Effector memory CD4-positive, alpha-beta T cell (primary cell): ENCODE measurements at regions not wholly inside any gene's neighbourhood (a gene's known extent, or its start where the extent isn't known, plus 50 kb on each side); places are given as distances from the start of the nearest gene placed in this dataset.
"Not testable (repeated sequence)": the region's sequence is repeated elsewhere in the genome, so short reads cannot be mapped to it uniquely, and the experiment has no call there.

Source experiments
- DNase-seq, 3 donors: peaks; one replicate each; pipeline ENCODE4 v3.0.0-alpha.2; 2020
- H3K27ac ChIP-seq: 2 replicates; pipeline ENCODE4 v1.7.0; 2013; ENCODE audit warnings: mild to moderate bottlenecking, low read length, moderate library complexity; ENCODE audit not compliant: insufficient read depth, poor library complexity, severe bottlenecking
- H3K27me3 ChIP-seq: replicated peaks from 2 replicates; pipeline ENCODE4 v1.7.0; 2013; ENCODE audit warnings: mild to moderate bottlenecking, low read length; ENCODE audit not compliant: insufficient read depth, control insufficient read depth, poor library complexity, severe bottlenecking
- H3K36me3 ChIP-seq: 2 replicates; pipeline ENCODE4 v1.7.0; 2013; ENCODE audit warnings: mild to moderate bottlenecking, low read length, moderate library complexity; ENCODE audit not compliant: control insufficient read depth, insufficient read depth
- H3K4me1 ChIP-seq: 2 replicates; pipeline ENCODE4 v1.7.0; 2013; ENCODE audit warnings: low read length, mild to moderate bottlenecking; ENCODE audit not compliant: control insufficient read depth, insufficient read depth, poor library complexity, severe bottlenecking
- H3K4me3 ChIP-seq: 2 replicates; pipeline ENCODE4 v1.7.0; 2013; ENCODE audit warnings: low read length, low read depth, mild to moderate bottlenecking; ENCODE audit not compliant: insufficient read depth, poor library complexity, severe bottlenecking
- H3K9me3 ChIP-seq: 2 replicates; pipeline ENCODE4 v1.7.0; 2013; ENCODE audit warnings: mild to moderate bottlenecking, low read length, moderate library complexity; ENCODE audit not compliant: control insufficient read depth

DNA sequence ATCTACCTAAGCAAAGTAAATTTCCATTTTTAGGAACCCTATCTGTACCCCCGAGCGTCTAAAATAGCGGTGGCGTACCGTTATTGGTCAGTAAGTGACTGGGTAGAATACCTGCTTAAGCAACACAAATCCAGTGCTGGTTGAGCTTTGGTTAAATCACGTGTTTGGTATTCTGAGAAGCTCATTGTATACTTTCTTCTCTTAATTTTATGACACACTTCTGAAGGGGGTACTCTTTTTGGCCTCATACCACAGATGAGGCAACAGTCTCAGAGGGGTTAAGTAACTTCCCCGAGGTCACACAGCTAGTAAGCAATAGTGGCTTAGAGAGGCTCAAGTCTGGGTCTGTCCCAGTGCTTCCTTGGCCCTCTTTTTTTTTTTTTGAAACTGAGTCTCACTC is 151.2 kb downstream of the TFAP2C start:
- no peak overlapping the region for H3K27ac ChIP-seq
- no peaks in the 10 kb centered on the region for H3K4me1 ChIP-seq
- no peaks in the 10 kb centered on the region for H3K36me3 ChIP-seq
- H3K27me3 ChIP-seq = no peaks in the 10 kb centered on the region
- no peaks in the 10 kb centered on the region for H3K9me3 ChIP-seq
- H3K4me3 ChIP-seq = no peak overlapping the region
- DNase-seq = no peak

DNA sequence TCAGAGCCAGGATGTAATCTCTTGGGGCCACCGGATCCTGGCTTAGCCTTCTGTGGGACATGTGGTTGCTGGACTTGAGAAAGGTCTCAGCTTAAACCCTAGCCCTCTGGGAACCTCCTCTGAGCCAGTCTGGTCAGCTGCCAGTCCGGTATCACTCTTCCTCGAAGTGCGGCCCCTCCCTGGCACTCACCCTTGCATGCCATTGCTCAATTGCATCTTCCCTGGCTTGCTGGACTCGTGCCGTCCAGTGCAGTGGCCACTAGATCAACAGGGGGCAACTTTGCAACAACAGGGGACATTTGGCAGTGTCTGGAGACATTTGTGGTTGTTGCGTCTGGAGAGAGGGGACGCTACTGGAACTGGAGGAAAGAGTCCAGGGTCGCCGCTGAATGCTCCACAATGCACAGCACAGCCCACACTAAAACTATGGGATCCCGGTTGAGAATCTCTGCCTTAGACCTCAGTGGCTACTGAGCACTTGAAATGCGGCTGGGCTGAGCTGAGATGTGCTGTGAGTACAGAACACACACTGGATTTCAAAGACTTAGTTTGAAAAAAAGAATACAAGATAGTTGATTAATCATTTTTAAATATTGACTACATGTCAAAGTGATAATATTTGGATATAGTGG is 152.1 kb downstream of the TFAP2C start:
- Histone ChIP-seq H3K36me3 (no peaks in the 10 kb centered on the region), H3K9me3 (no peaks in the 10 kb centered on the region), H3K27me3 (no peaks in the 10 kb centered on the region), H3K4me1 (no peaks in the 10 kb centered on the region), H3K27ac (no peak overlapping the region), H3K4me3 (no peak overlapping the region)
- DNase-seq = no peak

DNA sequence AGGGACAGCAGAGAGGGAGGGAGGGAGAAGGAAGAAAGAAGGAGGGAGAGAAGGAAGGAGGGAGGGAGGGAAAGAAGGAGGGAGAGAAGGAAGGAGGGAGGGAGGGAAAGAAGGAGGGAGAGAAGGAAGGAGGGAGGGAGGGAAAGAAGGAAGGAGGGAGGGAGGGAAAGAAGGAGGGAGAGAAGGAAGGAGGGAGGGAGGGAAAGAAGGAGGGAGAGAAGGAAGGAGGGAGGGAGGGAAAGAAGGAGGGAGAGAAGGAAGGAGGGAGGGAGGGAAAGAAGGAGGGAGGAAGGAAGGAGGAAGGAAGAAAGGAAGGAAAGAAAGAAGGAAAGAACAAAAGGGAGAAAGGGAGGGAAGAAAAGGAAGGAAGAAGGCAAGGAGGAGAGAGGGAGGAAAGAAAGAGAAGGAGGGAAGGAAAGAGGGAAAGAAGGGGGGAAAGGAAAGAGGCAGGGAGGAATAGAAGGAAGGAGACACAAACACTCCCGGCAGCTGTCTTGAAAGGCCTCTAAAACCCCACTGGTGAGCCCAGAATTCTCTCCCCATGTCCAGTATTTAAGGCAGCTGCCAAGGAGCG is 153.0 kb downstream of the TFAP2C start:
- not testable (repeated sequence) for H3K9me3 ChIP-seq, H3K36me3 ChIP-seq, H3K4me3 ChIP-seq, H3K4me1 ChIP-seq, H3K27ac ChIP-seq, H3K27me3 ChIP-seq, DNase-seq

DNA sequence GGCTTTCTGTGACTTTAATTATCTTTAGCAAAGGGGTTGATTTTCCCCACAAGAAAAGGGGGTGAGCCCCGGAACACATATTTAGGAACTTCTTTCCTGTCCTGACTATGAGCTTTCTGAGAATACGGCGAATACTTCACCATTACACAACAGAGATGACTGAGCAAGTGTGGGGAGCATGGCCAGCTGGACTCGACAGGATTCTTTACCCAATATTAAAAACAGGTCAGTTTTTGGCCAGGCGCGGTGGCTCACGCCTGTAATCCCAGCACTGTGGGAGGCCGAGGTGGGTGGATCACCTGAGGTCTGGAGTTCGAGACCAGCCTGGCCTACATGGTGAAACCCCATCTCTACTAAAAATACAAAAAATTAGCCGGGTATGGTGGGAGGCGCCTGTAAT is 153.7 kb downstream of the TFAP2C start:
- not testable (repeated sequence) for H3K27ac ChIP-seq, H3K9me3 ChIP-seq, H3K4me1 ChIP-seq, H3K4me3 ChIP-seq, DNase-seq, H3K27me3 ChIP-seq, H3K36me3 ChIP-seq

DNA sequence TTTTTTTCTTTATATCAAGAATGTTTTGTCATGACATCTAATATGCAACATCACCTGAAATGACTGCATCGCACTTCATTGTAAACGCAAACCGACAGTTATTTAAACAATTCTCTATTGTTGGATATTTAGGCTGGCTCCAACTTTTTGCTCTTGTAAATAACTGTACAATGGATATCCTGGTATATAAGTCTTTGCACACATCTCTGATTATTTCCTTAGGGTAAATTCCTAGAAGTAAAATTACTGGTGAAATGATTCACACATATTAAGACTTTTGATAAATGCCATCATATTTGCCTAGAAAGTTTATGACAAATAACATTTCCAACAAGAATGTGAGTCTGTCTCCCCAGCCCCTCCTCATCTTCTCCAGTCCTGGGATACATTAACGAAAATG is 154.7 kb downstream of the TFAP2C start:
- H3K27ac ChIP-seq = no peak overlapping the region
- H3K27me3 ChIP-seq = no peaks in the 10 kb centered on the region
- no peaks in the 10 kb centered on the region for H3K9me3 ChIP-seq
- no peak for DNase-seq
- no peaks in the 10 kb centered on the region for H3K4me1 ChIP-seq
- no peak overlapping the region for H3K4me3 ChIP-seq
- H3K36me3 ChIP-seq = no peaks in the 10 kb centered on the region

DNA sequence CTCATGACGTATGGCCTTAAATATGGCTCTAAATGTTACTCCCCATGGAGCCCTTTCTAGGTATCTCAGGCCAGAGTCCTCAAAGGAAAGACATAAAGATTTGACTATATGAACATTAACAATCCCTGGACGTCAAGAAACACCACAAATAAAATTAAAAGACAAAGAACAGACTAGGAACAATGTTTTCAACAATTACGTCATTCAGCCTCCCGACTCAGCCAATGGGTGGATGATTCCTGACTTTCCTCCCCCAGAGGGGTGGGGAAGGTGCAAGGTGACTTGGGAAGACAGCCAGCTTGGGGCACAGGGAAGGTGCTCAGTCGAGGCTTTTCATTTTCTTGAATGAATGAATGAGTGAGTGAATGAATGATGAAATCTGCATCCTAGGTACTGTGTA is 157.4 kb downstream of the TFAP2C start:
- no peak overlapping the region for H3K27ac ChIP-seq
- no peaks in the 10 kb centered on the region for H3K27me3 ChIP-seq
- no peak overlapping the region for H3K4me3 ChIP-seq
- no peaks in the 10 kb centered on the region for H3K4me1 ChIP-seq
- no peak for DNase-seq
- H3K9me3 ChIP-seq = no peaks in the 10 kb centered on the region
- H3K36me3 ChIP-seq = no peaks in the 10 kb centered on the region

DNA sequence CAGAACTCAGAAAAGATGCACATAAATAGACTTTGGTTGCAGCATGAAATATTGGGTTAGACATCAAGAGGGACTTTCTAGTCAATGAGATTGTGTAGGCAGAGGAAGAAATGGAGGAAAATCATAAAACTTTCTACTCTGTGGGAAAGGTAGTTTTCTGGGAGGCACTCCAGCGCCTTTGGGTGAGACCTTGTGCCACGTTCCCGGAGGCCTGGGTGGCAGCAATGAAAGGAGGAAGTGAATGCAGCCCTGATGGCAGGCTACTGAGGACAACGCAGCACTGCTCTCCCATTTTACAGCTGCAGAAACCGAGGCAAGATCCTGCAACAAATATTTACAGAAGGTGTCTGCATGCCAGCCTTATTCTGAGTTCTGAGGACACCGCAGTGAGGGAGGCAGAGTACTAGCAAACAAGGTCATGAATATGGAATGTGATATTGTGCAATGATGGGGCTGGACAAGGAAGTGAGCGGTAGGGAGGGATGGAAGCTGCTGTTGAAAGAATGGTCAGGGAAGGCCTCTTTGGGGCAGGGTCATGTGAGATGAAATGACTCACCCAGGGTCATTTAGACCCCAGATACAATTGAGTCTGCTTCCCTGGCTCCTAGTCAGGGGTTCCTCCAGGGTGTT is 159.1 kb downstream of the TFAP2C start:
- no peaks in the 10 kb centered on the region for H3K36me3 ChIP-seq
- no peak for DNase-seq
- no peak overlapping the region for H3K27ac ChIP-seq
- H3K9me3 ChIP-seq = no peaks in the 10 kb centered on the region
- no peak overlapping the region for H3K4me3 ChIP-seq
- no peaks in the 10 kb centered on the region for H3K4me1 ChIP-seq
- no peaks in the 10 kb centered on the region for H3K27me3 ChIP-seq

DNA sequence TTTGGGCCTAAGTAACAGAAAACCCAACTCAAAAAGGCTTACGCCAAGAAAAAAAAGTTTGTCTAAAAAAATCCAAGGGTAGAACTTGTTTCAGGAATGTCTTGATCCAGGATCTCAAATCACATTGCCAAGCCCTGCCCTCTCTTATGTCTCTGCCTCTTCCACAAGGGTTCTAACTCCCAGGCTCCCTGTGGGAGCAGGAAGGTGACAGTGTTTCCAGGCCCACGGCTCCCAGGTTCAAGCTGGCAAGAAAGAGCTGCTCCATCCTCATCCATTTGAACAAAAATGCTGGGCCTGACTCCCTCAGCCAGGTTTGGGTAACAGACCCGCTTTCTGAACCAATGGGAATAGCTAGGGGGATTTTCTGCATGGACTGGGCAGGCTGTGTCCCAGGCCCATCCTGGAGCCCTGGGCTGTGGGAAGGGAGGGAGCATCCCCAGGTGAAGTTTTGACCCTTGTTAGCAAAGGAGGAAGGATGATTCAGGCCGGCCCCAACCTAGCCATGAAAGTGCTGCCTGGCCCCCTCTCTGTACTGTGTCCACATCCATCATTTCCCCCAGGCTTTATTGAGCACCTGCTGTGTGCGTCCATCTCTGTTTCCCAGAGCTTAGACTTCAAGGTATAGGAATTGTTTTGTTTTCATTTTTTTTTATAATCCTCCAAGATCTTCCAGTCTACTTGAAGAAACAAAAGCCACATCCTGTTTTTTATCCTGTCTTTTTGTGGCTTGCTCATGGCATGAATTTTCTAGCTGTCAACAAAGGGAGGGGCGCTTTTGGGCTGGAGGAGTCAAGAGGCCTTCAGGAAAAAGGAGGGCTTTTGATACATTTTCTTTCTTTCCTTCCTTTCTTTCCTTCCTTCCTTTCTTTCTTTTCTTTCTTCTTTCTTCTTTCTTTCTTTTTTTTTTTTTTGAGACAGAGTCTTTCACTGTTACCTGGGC is 159.8 kb downstream of the TFAP2C start:
- Histone ChIP-seq H3K4me3 (no peak overlapping the region), H3K27ac (no peak overlapping the region), H3K4me1 (no peaks in the 10 kb centered on the region), H3K9me3 (no peaks in the 10 kb centered on the region), H3K36me3 (no peaks in the 10 kb centered on the region), H3K27me3 (no peaks in the 10 kb centered on the region)
- no peak for DNase-seq

DNA sequence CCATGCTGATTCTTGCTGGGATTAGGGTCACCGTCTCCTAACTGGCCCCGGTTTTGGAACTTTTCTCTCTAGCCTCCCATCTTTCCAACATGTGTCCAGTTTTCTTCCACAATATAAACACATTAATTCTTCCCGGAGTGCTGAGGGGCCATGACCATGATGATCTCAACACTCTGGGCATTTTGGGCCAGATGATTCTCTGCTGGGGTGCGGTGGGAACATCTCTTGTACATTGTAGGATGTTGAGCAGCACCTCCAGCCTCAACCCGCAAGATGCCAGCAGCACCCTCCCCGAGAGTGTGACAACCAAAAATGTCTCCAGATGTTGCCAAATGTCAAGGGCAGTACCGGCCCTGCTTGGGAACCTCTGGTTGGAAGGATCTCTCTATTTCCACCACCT is 164.8 kb downstream of the TFAP2C start:
- Histone ChIP-seq H3K27me3 (no peaks in the 10 kb centered on the region), H3K4me3 (no peak overlapping the region), H3K27ac (no peak overlapping the region), H3K36me3 (no peaks in the 10 kb centered on the region), H3K9me3 (no peaks in the 10 kb centered on the region), H3K4me1 (no peaks in the 10 kb centered on the region)
- DNase-seq = no peak

DNA sequence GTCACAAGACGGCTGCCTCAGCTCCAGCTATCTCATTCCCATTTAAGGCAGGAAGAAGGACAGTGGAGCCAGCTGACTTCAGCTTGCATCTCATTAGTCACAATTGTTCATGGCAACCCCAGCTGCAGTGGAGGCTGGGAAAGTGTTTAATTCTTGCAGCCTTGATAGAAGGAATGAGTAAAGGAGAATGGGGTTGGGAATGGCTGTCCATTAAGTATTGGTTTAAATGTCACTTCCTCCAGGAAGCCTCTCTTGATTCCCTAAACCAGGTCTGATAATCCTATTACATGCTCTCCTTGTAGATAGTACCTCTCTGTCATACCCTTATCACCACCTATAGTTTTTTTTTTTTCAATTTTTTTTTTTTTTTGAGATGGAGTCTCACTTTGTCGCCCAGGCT is 166.4 kb downstream of the TFAP2C start:
- Histone ChIP-seq H3K4me3 (no peak overlapping the region), H3K27me3 (no peaks in the 10 kb centered on the region), H3K27ac (no peak overlapping the region), H3K36me3 (no peaks in the 10 kb centered on the region), H3K9me3 (no peaks in the 10 kb centered on the region), H3K4me1 (no peaks in the 10 kb centered on the region)
- DNase-seq = no peak
